OCI-LY3 (cell line): ENCODE measurements at regions not wholly inside any gene's neighbourhood (a gene's known extent, or its start where the extent isn't known, plus 50 kb on each side); places are given as distances from the start of the nearest gene placed in this dataset.
A peak's percentile ranks its signal among the peaks of the same experiment; 100 is the strongest.

Experiments
- H2AFZ ChIP-seq: fragments of 200-600, 300-600 bp; shearing (Covaris generic); 2 replicates; pipeline ENCODE4 v1.6.0; 2014; ENCODE audit warnings: antibody characterized with exemption, low read depth, low read length
- H3K27ac ChIP-seq: fragments of 200-600, 300-600 bp; sonication (generic); 2 replicates; pipeline ENCODE4 v1.5.1; 2014; ENCODE audit warnings: mild to moderate bottlenecking, low read length, moderate library complexity, mixed read lengths
- H3K27me3 ChIP-seq: fragments of 200-600, 300-600 bp; sonication (generic); 2 replicates; pipeline ENCODE4 v1.6.1; 2014; ENCODE audit warnings: low read depth, low read length, mixed read lengths
- H3K36me3 ChIP-seq: fragments of 200-600, 300-600 bp; sonication (generic); replicated peaks from 2 replicates; pipeline ENCODE3; 2014; ENCODE audit warnings: low read depth, low read length, mixed read lengths
- H3K4me1 ChIP-seq: fragments of 300-600, 200-600 bp; sonication (generic); 2 replicates; pipeline ENCODE4 v1.6.1; 2014; ENCODE audit warnings: low read length, mixed read lengths
- H3K4me2 ChIP-seq: fragments of 200-600, 300-600 bp; sonication (generic); 2 replicates; pipeline ENCODE4 v1.6.1; 2014; ENCODE audit warnings: low read length, mixed read lengths
- H3K4me3 ChIP-seq: fragments of 300-600, 200-600 bp; sonication (generic); 2 replicates; pipeline ENCODE4 v1.5.1; 2014; ENCODE audit warnings: antibody characterized with exemption, mild to moderate bottlenecking, low read length, moderate library complexity
- H3K79me2 ChIP-seq: fragments of 300-600, 200-600 bp; shearing (Covaris generic); 2 replicates; pipeline ENCODE4 v1.6.1; 2014; ENCODE audit warnings: mild to moderate bottlenecking, low read length, mixed read lengths
- H3K9ac ChIP-seq: fragments of 300-600, 200-600 bp; shearing (Covaris generic); 2 replicates; pipeline ENCODE4 v1.6.0; 2014; ENCODE audit warnings: mild to moderate bottlenecking, low read length, moderate library complexity
- H3K9me3 ChIP-seq: fragments of 200-600, 300-600 bp; shearing (Covaris generic); 2 replicates; pipeline ENCODE4 v1.6.1; 2014; ENCODE audit warnings: low read length, mixed read lengths; ENCODE audit not compliant: insufficient read depth
- H4K20me1 ChIP-seq: fragments of 200-600, 300-600 bp; sonication (generic); 2 replicates; pipeline ENCODE4 v1.6.1; 2016; ENCODE audit warnings: low read length, mixed read lengths; ENCODE audit not compliant: insufficient read depth
- EZH2phosphoT487 ChIP-seq: fragments of 200-600 bp; shearing (Covaris generic); IDR thresholded peaks from 2 replicates; pipeline ENCODE4 v1.6.1; 2018; ENCODE audit warnings: antibody characterized with exemption, mixed run types, low read depth
- TF ChIP-seq, protein P1 (sequence below): fragments of 200-600, 300-600 bp; sonication (generic); IDR thresholded peaks from 2 replicates; pipeline ENCODE4 v1.5.1; 2014; ENCODE audit warnings: antibody characterized with exemption, low read length, low read depth

GRCh38 chr11:29190313-29190712, 826.5 kb downstream of the KCNA4 start:
- Histone ChIP-seq H3K9me3 (no peaks in the 10 kb centered on the region), H4K20me1 (no peaks in the 10 kb centered on the region), H3K4me2 (no peak overlapping the region), H3K4me3 (no peak overlapping the region), H2AFZ (no peak overlapping the region), H3K9ac (no peak overlapping the region), H3K27me3 (no peaks in the 10 kb centered on the region), H3K27ac (no peak overlapping the region), H3K4me1 (peaks cover 7% of the 10 kb centered on the region), H3K36me3 (no peaks in the 10 kb centered on the region), H3K79me2 (no peaks in the 10 kb centered on the region)
- TF ChIP-seq EZH2phosphoT487 = no peak
- TF ChIP-seq, protein P1, sequence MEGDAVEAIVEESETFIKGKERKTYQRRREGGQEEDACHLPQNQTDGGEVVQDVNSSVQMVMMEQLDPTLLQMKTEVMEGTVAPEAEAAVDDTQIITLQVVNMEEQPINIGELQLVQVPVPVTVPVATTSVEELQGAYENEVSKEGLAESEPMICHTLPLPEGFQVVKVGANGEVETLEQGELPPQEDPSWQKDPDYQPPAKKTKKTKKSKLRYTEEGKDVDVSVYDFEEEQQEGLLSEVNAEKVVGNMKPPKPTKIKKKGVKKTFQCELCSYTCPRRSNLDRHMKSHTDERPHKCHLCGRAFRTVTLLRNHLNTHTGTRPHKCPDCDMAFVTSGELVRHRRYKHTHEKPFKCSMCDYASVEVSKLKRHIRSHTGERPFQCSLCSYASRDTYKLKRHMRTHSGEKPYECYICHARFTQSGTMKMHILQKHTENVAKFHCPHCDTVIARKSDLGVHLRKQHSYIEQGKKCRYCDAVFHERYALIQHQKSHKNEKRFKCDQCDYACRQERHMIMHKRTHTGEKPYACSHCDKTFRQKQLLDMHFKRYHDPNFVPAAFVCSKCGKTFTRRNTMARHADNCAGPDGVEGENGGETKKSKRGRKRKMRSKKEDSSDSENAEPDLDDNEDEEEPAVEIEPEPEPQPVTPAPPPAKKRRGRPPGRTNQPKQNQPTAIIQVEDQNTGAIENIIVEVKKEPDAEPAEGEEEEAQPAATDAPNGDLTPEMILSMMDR = no peak

DNA sequence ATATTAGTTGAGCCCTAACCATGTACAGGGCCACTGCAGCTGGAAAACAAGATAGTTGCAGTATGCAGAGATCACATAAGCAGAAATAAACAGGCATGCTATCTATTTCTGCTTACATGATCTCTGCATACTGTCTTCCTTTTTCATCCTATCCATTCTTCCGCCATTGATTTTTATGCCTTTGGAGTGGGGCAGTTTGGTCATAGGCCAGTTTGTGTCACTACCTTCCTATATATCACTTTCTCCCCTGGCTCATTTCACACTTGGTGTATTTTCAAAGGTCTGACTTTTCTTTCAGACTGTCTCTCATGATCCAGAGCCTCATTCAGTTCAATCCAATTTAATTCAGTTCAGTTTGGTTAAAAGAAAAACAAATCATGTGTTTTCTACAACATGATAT, 829.6 kb downstream of the KCNA4 start:
- no peaks in the 10 kb centered on the region for H3K27me3 ChIP-seq
- H3K79me2 ChIP-seq = no peaks in the 10 kb centered on the region
- peaks cover 19% of the 10 kb centered on the region for H3K4me1 ChIP-seq
- no peak for TF ChIP-seq EZH2phosphoT487
- TF ChIP-seq, protein P1 = no peak
- no peak overlapping the region for H2AFZ ChIP-seq
- H3K9me3 ChIP-seq = no peaks in the 10 kb centered on the region
- H3K4me2 ChIP-seq = no peak overlapping the region
- no peak overlapping the region for H3K9ac ChIP-seq
- no peak overlapping the region for H3K4me3 ChIP-seq
- no peak overlapping the region for H3K27ac ChIP-seq
- H4K20me1 ChIP-seq = no peaks in the 10 kb centered on the region
- no peaks in the 10 kb centered on the region for H3K36me3 ChIP-seq

DNA sequence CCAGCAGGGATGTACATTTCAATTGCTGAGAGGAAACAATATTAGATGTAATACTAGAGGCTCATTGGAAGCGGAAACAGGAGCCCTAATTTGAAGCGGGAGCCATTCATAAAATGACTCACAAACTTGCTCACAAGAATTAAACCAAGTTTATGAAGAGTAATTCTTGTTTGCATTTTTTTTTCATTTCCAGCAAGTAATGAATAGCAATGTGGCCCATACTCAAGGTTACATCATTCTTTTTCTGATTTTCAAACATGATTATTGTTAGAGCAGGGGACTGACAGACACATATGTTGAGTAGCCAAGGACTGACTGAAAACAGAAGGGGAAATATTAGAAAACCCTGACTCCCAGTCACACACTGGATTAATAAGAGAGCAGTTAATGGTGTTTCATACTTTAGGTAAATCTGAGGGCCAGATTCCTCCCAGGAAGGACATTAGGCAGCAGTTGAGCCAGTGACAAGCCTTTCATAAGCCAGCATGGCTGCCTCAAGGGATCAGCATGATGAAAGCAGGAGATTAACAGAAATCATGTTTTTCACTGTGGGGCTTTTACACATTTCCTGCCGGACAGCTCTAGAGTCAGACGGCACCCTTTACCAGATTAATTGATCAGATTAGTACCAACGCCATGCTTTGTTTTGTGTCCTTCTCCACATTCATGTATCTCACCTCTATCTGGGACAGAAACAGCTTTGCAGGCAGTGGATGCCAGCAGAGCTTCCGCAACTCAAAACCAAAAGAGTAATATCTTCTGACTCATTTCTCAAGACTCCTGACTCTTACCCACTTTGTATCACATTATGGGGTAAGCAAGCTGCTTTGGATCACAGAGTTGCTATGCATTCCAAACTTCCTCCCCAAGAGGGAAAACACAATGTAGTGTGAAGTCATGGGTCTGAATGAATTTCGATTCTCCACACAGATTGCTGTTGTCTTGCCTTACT, 831.6 kb downstream of the KCNA4 start:
- H3K9me3 ChIP-seq = no peaks in the 10 kb centered on the region

GRCh38 chr11:29183301-29183700, 833.5 kb downstream of the KCNA4 start:
- Histone ChIP-seq H3K79me2 (no peaks in the 10 kb centered on the region), H3K27ac (no peak overlapping the region), H3K27me3 (no peaks in the 10 kb centered on the region), H3K9me3 (no peaks in the 10 kb centered on the region), H3K9ac (no peak overlapping the region), H4K20me1 (no peaks in the 10 kb centered on the region), H3K4me1 (peaks cover 19% of the 10 kb centered on the region), H3K4me3 (no peak overlapping the region), H2AFZ (no peak overlapping the region), H3K4me2 (no peak overlapping the region), H3K36me3 (no peaks in the 10 kb centered on the region)
- TF ChIP-seq, protein P1 = no peak

More for the DNA sequence above, 831.6 kb downstream of the KCNA4 start:
- Histone ChIP-seq H3K4me1 (peaks cover 19% of the 10 kb centered on the region), H3K9ac (no peak overlapping the region; the same call in 1 of the 2 replicates), H3K79me2 (no peaks in the 10 kb centered on the region), H3K27ac (peak overlapping the region; percentile 21), H3K36me3 (no peaks in the 10 kb centered on the region), H3K27me3 (no peaks in the 10 kb centered on the region), H2AFZ (peak overlapping the region; percentile 22; the same call in 1 of the 2 replicates), H3K4me2 (peak overlapping the region; percentile 56), H3K4me3 (peak overlapping the region; percentile 12), H4K20me1 (no peaks in the 10 kb centered on the region)
- no peak for TF ChIP-seq EZH2phosphoT487
- TF ChIP-seq, protein P1 = no peak
